Loucy (cell line): ENCODE measurements at regions not wholly inside any gene's neighbourhood (a gene's known extent, or its start where the extent isn't known, plus 50 kb on each side); places are given as distances from the start of the nearest gene placed in this dataset.

ENCODE experiments used
- H2AFZ ChIP-seq: fragments of 200-600 bp; sonication (generic); 2 replicates; pipeline ENCODE4 v1.6.0; 2016; ENCODE audit warnings: antibody characterized with exemption, mild to moderate bottlenecking, low read length, moderate library complexity
- H3F3A ChIP-seq: fragments of 200-600 bp; 2 replicates; pipeline ENCODE4 v1.6.0; 2016; ENCODE audit warnings: antibody characterized with exemption, low read depth, mild to moderate bottlenecking
- H3K27me3 ChIP-seq: fragments of 200-600 bp; sonication (generic); 2 replicates; pipeline ENCODE4 v1.6.1; 2014; ENCODE audit warnings: low read length, mild to moderate bottlenecking; ENCODE audit not compliant: insufficient read depth, poor library complexity, severe bottlenecking
- H3K36me3 ChIP-seq: fragments of 200-600 bp; sonication (generic); 2 replicates; pipeline ENCODE4 v1.6.1; 2016; ENCODE audit warnings: low read length; ENCODE audit not compliant: insufficient read depth
- H3K4me1 ChIP-seq: fragments of 200-600 bp; sonication (generic); 2 replicates; pipeline ENCODE4 v1.5.1; 2014; ENCODE audit warnings: low read length, mild to moderate bottlenecking; ENCODE audit not compliant: insufficient read depth, poor library complexity, severe bottlenecking
- H3K4me2 ChIP-seq: fragments of 200-600 bp; sonication (generic); 2 replicates; pipeline ENCODE4 v1.6.0; 2014; ENCODE audit warnings: antibody characterized with exemption, low read length, low read depth, mild to moderate bottlenecking; ENCODE audit not compliant: poor library complexity, severe bottlenecking
- H3K4me3 ChIP-seq: fragments of 200-600 bp; sonication (generic); 2 replicates; pipeline ENCODE4 v1.5.1; 2014; ENCODE audit warnings: low read length, mild to moderate bottlenecking, mixed read lengths; ENCODE audit not compliant: poor library complexity, severe bottlenecking
- H3K79me2 ChIP-seq: fragments of 200-600 bp; sonication (generic); 2 replicates; pipeline ENCODE4 v1.6.1; 2014; ENCODE audit warnings: low read length; ENCODE audit not compliant: insufficient read depth
- H3K9ac ChIP-seq: fragments of 200-600 bp; sonication (generic); 2 replicates; pipeline ENCODE4 v1.6.0; 2014; ENCODE audit warnings: mild to moderate bottlenecking, low read depth, low read length, moderate library complexity; ENCODE audit not compliant: poor library complexity, severe bottlenecking
- H3K9me2 ChIP-seq: fragments of 200-600 bp; sonication (generic); replicated peaks from 2 replicates; pipeline ENCODE4 v1.6.1; 2016; ENCODE audit warnings: low read depth, low read length, mixed read lengths
- H3K9me3 ChIP-seq: fragments of 200-600 bp; sonication (generic); 2 replicates; pipeline ENCODE4 v1.6.1; 2014; ENCODE audit warnings: mild to moderate bottlenecking, antibody characterized with exemption, low read length, low read depth; ENCODE audit not compliant: insufficient read depth
- H4K20me1 ChIP-seq: fragments of 200-600 bp; sonication (generic); 2 replicates; pipeline ENCODE4 v1.6.0; 2014; ENCODE audit warnings: antibody characterized with exemption, low read length, mild to moderate bottlenecking; ENCODE audit not compliant: insufficient read depth, poor library complexity, severe bottlenecking
- EZH2phosphoT487 ChIP-seq: fragments of 200-600 bp; IDR thresholded peaks from 2 replicates; pipeline ENCODE4 v1.6.1; 2018; ENCODE audit warnings: antibody characterized with exemption, mild to moderate bottlenecking, moderate library complexity, borderline replicate concordance
- TF ChIP-seq, protein P1 (sequence below): fragments of 200-600 bp; sonication (generic); conservative IDR thresholded peaks from 2 replicates; pipeline ENCODE4 v1.5.1; 2014; ENCODE audit warnings: mild to moderate bottlenecking, antibody characterized with exemption, low read length

DNA sequence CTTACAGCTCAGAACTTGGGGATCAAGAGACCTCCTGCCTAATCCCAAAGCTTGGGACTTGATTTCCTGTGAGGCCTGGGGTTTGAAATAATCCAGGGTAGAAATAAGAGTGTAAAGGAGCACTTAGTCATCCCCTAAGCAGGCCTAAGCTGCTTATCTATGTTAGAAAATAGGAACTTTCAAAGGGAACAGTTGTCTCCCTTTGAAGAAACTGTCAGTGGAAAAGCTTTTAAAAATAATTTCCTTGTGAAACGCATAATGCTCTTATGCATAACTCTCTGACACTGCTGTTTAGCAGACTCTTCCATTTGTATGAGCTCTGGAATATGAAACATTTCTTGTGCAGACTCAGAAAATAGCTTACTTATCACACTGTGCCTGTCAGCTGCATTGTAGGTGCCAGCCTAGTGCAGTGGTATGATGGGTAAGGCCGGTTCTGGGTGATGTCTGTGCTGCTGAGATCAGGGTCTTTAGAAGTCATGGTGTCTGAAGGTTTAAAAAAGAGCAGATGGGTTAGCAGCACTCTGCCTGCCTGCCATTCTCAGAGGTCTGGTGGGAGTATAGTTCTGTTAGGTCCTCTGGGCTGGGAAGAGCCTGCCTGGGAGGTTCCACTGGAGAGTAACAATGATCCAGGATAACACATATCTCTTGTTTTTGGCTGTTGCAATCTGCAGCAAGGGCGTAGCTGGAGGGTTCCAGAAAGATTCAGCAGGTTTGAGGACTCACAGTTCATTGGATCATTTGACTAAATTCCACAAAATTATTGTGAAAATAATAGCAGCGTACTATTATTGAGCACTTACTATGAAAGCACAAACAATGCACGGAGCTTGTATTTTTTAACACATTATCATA lies 283.2 kb upstream of the MEX3C start:
- Histone ChIP-seq H3K9me3 (0 out of 2 replicates have a peak, but pooled peaks cover 6% of the 10 kb centered on the region), H3K79me2 (no peaks in the 10 kb centered on the region), H3F3A (no peaks in the 10 kb centered on the region), H3K4me3 (no peak overlapping the region), H3K36me3 (no peaks in the 10 kb centered on the region), H3K9ac (no peak overlapping the region), H3K4me2 (no peak overlapping the region), H3K4me1 (no peaks in the 10 kb centered on the region), H3K27me3 (no peaks in the 10 kb centered on the region), H4K20me1 (no peaks in the 10 kb centered on the region), H2AFZ (no peak overlapping the region), H3K9me2 (no peaks in the 10 kb centered on the region)
- TF ChIP-seq, protein P1, sequence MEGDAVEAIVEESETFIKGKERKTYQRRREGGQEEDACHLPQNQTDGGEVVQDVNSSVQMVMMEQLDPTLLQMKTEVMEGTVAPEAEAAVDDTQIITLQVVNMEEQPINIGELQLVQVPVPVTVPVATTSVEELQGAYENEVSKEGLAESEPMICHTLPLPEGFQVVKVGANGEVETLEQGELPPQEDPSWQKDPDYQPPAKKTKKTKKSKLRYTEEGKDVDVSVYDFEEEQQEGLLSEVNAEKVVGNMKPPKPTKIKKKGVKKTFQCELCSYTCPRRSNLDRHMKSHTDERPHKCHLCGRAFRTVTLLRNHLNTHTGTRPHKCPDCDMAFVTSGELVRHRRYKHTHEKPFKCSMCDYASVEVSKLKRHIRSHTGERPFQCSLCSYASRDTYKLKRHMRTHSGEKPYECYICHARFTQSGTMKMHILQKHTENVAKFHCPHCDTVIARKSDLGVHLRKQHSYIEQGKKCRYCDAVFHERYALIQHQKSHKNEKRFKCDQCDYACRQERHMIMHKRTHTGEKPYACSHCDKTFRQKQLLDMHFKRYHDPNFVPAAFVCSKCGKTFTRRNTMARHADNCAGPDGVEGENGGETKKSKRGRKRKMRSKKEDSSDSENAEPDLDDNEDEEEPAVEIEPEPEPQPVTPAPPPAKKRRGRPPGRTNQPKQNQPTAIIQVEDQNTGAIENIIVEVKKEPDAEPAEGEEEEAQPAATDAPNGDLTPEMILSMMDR, result no peak
- no peak for TF ChIP-seq EZH2phosphoT487

DNA sequence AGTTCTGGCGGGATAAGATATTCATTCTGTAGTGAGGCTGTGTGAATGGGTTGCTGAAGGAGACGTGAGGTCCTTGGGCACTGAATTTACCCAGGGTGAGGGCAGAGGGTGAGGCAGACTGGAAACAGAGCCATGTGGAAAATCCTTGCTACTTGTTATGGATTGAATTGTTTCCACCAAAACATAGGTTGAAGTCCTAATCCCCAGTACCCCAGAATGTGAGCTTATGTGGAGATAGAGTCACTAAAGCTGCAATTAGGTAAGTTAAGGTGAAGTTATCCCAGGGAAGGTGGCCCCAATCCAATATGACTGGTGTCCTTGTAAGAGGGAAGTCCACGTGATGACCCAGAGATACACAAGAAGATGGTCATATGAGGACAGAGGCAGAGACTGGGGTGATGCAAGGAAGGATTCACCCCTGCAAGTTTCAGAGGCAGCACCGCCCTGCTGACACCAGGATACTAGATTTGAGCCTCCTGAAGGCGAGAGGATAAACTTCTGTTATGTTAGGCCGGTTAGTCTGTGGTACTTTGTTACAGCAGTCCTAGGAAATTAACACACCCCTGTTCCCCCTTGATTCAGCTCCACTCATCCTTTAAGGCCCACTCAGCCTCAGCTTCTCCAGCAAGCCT lies 289.4 kb upstream of the MEX3C start:
- Histone ChIP-seq H3F3A (no peaks in the 10 kb centered on the region), H2AFZ (no peak overlapping the region), H3K79me2 (no peaks in the 10 kb centered on the region), H3K36me3 (no peaks in the 10 kb centered on the region), H3K4me1 (no peaks in the 10 kb centered on the region), H3K9ac (no peak overlapping the region), H3K27me3 (no peaks in the 10 kb centered on the region), H3K9me2 (no peaks in the 10 kb centered on the region), H3K4me3 (no peak overlapping the region), H3K4me2 (no peak overlapping the region), H3K9me3 (0 out of 2 replicates have a peak, but pooled peaks cover 6% of the 10 kb centered on the region), H4K20me1 (no peaks in the 10 kb centered on the region)
- TF ChIP-seq EZH2phosphoT487, result no peak
- TF ChIP-seq, protein P1, result no peak

GRCh38 chr18:51490417-51490816 lies 292.9 kb upstream of the MEX3C start:
- Histone ChIP-seq H3K4me2 (no peak overlapping the region), H3K9me2 (no peaks in the 10 kb centered on the region), H3F3A (no peaks in the 10 kb centered on the region), H3K4me1 (no peaks in the 10 kb centered on the region), H3K79me2 (no peaks in the 10 kb centered on the region), H3K4me3 (no peak overlapping the region), H3K9ac (no peak overlapping the region), H2AFZ (no peak overlapping the region), H4K20me1 (no peaks in the 10 kb centered on the region), H3K9me3 (no peaks in the 10 kb centered on the region), H3K36me3 (no peaks in the 10 kb centered on the region), H3K27me3 (no peaks in the 10 kb centered on the region)
- no peak for TF ChIP-seq EZH2phosphoT487
- TF ChIP-seq, protein P1, result no peak
